Upper lobe of left lung (tissue), 6 donors: ENCODE measurements at regions not wholly inside any gene's neighbourhood (a gene's known extent, or its start where the extent isn't known, plus 50 kb on each side); places are given as distances from the start of the nearest gene placed in this dataset.

Source experiments
- ATAC-seq, 2 donors: fragments of 200-7000 bp; cut with Tn5 transposase; one replicate each; pipeline ENCODE4 v1.9.1; 2022; ENCODE audit warnings: mild to moderate bottlenecking in 2 of 2, moderate library complexity in 2 of 2; ENCODE audit not compliant: low FRiP score in 2 of 2
- DNase-seq, 2 donors: peaks; one replicate each; pipeline ENCODE4 v3.0.0-alpha.2; 2019 to 2020
- H3K27ac ChIP-seq, 4 donors: fragments of 200-600 bp; sonication (generic); one replicate each; pipeline ENCODE4 v1.5.1; 2016 to 2019
- H3K27me3 ChIP-seq, 4 donors: fragments of 200-600 bp; sonication (generic); one replicate each; pipeline ENCODE4 v1.5.1; 2017 to 2019
- H3K36me3 ChIP-seq, 4 donors: fragments of 200-600 bp; sonication (generic); one replicate each; pipeline ENCODE4 v1.5.1; 2016 to 2019
- H3K4me1 ChIP-seq, 4 donors: fragments of 200-600 bp; sonication (generic); one replicate each; pipeline ENCODE4 v1.5.1; 2018 to 2019
- H3K4me3 ChIP-seq, 4 donors: fragments of 200-600 bp; sonication (generic); one replicate each; pipeline ENCODE4 v1.5.1; 2017 to 2019; ENCODE audit warnings: mild to moderate bottlenecking in 2 of 4, moderate library complexity in 1 of 4
- H3K9me3 ChIP-seq, 4 donors: fragments of 200-600 bp; sonication (generic); one replicate each; pipeline ENCODE4 v1.5.1; 2018 to 2019
- EP300 ChIP-seq, 4 donors: sonication (generic); formaldehyde crosslinking; IDR thresholded peaks; one replicate each; pipeline ENCODE4 v1.5.1; 2017; ENCODE audit warnings: antibody characterized with exemption in 4 of 4, control low read depth in 2 of 4
- POLR2A ChIP-seq, 4 donors: fragments of 450-650 bp; IDR thresholded peaks; one replicate each; pipeline ENCODE4 v1.5.1; 2016 to 2017; ENCODE audit warnings: antibody characterized with exemption in 4 of 4, mild to moderate bottlenecking in 2 of 4
- POLR2AphosphoS5 ChIP-seq, 2 donors: sonication (generic); formaldehyde crosslinking; IDR thresholded peaks; one replicate each; pipeline ENCODE4 v1.5.1; 2017; ENCODE audit warnings: antibody characterized with exemption in 2 of 2
- WGBS, 2 donors: methylation state at CpG; one replicate each; pipeline ENCODE4 v1.1.5; 2017 to 2018; 5-methylcytosine and 5-hydroxymethylcytosine counted together
- TF ChIP-seq, protein P1 (sequence below), 6 experiments: fragments of 450-650 bp in 4 of 6; fragments of 200-600 bp in 2 of 6; sonication (generic) in 2 of 6; IDR thresholded peaks; one replicate each; pipeline ENCODE4 v1.5.1; 2016 to 2019; ENCODE audit warnings: antibody characterized with exemption in 6 of 6
- donor health status: DM: no; HTN: no; CAD: no; lungs with moderate emphysema.
- donor health status: DM: no; HTN: yes; CAD: no; lungs with severe emphysema.

GRCh38 chr10:58918887-58919286, 257.6 kb upstream of the PHYHIPL start:
- H3K27me3 ChIP-seq, result no peaks in the 10 kb centered on the region
- no peak for ATAC-seq
- peaks cover 0 to 5% (median 0%) of the 10 kb centered on the region in 4 donors for H3K4me1 ChIP-seq
- no peak overlapping the region for H3K27ac ChIP-seq
- WGBS, 2 donors, result 94 to 96% methylated on average over 2 of the region's 2 CpGs
- no peaks in the 10 kb centered on the region for H3K36me3 ChIP-seq
- TF ChIP-seq POLR2AphosphoS5 (IDR thresholded peaks at IDR 0.05) (no peak), EP300 (IDR thresholded peaks at IDR 0.05) (no peak), POLR2A (IDR thresholded peaks at IDR 0.05) (no peak)
- TF ChIP-seq, protein P1, sequence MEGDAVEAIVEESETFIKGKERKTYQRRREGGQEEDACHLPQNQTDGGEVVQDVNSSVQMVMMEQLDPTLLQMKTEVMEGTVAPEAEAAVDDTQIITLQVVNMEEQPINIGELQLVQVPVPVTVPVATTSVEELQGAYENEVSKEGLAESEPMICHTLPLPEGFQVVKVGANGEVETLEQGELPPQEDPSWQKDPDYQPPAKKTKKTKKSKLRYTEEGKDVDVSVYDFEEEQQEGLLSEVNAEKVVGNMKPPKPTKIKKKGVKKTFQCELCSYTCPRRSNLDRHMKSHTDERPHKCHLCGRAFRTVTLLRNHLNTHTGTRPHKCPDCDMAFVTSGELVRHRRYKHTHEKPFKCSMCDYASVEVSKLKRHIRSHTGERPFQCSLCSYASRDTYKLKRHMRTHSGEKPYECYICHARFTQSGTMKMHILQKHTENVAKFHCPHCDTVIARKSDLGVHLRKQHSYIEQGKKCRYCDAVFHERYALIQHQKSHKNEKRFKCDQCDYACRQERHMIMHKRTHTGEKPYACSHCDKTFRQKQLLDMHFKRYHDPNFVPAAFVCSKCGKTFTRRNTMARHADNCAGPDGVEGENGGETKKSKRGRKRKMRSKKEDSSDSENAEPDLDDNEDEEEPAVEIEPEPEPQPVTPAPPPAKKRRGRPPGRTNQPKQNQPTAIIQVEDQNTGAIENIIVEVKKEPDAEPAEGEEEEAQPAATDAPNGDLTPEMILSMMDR (IDR thresholded peaks at IDR 0.05), result no peak
- no peak for DNase-seq
- no peaks in the 10 kb centered on the region for H3K9me3 ChIP-seq
- no peak overlapping the region for H3K4me3 ChIP-seq

- 35 to 36% methylated on average over 3 of the region's 3 CpGs for WGBS, 2 donors
- peaks cover 0 to 5% (median 0%) of the 10 kb centered on the region in 4 donors for H3K4me1 ChIP-seq
- H3K4me3 ChIP-seq, result no peak overlapping the region
- TF ChIP-seq POLR2A (IDR thresholded peaks at IDR 0.05), result no peak
- TF ChIP-seq, protein P1 (IDR thresholded peaks at IDR 0.05), result no peak
- TF ChIP-seq POLR2AphosphoS5 (IDR thresholded peaks at IDR 0.05), result no peak
- no peak for TF ChIP-seq EP300 (IDR thresholded peaks at IDR 0.05)
- DNase-seq (no peak), ATAC-seq (no peak)
- H3K27me3 ChIP-seq, result no peaks in the 10 kb centered on the region
- H3K9me3 ChIP-seq, result no peaks in the 10 kb centered on the region
- H3K27ac ChIP-seq, result no peak overlapping the region
- H3K36me3 ChIP-seq, result no peaks in the 10 kb centered on the region
These were observed 256.4 kb upstream of the PHYHIPL start for GRCh38 chr10:58919927-58920654.

GRCh38 chr10:58920655-58921003, 255.8 kb upstream of the PHYHIPL start:
- no peak for DNase-seq
- TF ChIP-seq, protein P1 (IDR thresholded peaks at IDR 0.05), result no peak
- TF ChIP-seq EP300 (IDR thresholded peaks at IDR 0.05) (no peak), POLR2AphosphoS5 (IDR thresholded peaks at IDR 0.05) (no peak), POLR2A (IDR thresholded peaks at IDR 0.05) (no peak)
- Histone ChIP-seq H3K36me3 (no peaks in the 10 kb centered on the region), H3K27me3 (no peaks in the 10 kb centered on the region), H3K4me3 (no peak overlapping the region), H3K9me3 (no peaks in the 10 kb centered on the region), H3K27ac (no peak overlapping the region), H3K4me1 (peaks cover 0 to 5% (median 0%) of the 10 kb centered on the region in 4 donors)
- no peak for ATAC-seq

DNA sequence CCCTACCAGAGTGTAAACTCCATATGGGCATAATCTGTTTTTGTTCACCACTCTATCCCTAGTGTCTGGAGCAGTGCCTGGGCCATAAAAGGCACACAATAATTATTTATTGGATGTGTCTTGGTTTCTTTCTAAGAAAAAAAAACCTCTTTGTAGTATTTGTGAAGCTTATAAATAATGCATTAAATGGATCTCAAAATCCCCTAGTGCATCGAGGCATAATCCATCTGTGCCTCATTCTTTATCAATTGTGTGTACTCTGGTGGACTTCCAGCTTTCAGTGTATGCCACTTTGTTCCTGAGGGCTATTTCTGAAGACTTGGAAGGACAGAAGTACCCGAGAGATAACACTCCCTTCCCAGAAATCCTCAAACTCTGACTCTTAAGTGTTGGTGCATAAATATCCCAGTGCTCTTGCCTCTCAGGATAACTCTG, 255.0 kb upstream of the PHYHIPL start:
- TF ChIP-seq POLR2AphosphoS5 (IDR thresholded peaks at IDR 0.05) (no peak), EP300 (IDR thresholded peaks at IDR 0.05) (no peak), POLR2A (IDR thresholded peaks at IDR 0.05) (no peak)
- TF ChIP-seq, protein P1 (IDR thresholded peaks at IDR 0.05), result no peak
- H3K27ac ChIP-seq, result no peak overlapping the region
- no peaks in the 10 kb centered on the region for H3K27me3 ChIP-seq
- H3K4me3 ChIP-seq, result no peak overlapping the region
- DNase-seq, result no peak
- ATAC-seq, result no peak
- H3K36me3 ChIP-seq, result no peaks in the 10 kb centered on the region
- WGBS, 2 donors, result 52 to 55% methylated on average over 2 of the region's 2 CpGs
- no peaks in the 10 kb centered on the region for H3K9me3 ChIP-seq
- peaks cover 0 to 5% (median 0%) of the 10 kb centered on the region in 4 donors for H3K4me1 ChIP-seq

GRCh38 chr10:58925381-58925780, 251.1 kb upstream of the PHYHIPL start:
- Histone ChIP-seq H3K36me3 (no peaks in the 10 kb centered on the region), H3K4me3 (no peak overlapping the region), H3K4me1 (peaks cover 0 to 5% (median 0%) of the 10 kb centered on the region in 4 donors), H3K27ac (no peak overlapping the region), H3K9me3 (no peaks in the 10 kb centered on the region), H3K27me3 (no peaks in the 10 kb centered on the region)
- DNase-seq (no peak), ATAC-seq (no peak)
- TF ChIP-seq POLR2AphosphoS5 (IDR thresholded peaks at IDR 0.05), result no peak
- WGBS, 2 donors, result 76 to 77% methylated on average over 2 of the region's 2 CpGs
